ENCODE measurements at regions not wholly inside any gene's neighbourhood (a gene's known extent, or its start where the extent isn't known, plus 50 kb on each side); places are given as distances from the start of the nearest gene placed in this dataset.

- TF ChIP-seq, protein P1, sequence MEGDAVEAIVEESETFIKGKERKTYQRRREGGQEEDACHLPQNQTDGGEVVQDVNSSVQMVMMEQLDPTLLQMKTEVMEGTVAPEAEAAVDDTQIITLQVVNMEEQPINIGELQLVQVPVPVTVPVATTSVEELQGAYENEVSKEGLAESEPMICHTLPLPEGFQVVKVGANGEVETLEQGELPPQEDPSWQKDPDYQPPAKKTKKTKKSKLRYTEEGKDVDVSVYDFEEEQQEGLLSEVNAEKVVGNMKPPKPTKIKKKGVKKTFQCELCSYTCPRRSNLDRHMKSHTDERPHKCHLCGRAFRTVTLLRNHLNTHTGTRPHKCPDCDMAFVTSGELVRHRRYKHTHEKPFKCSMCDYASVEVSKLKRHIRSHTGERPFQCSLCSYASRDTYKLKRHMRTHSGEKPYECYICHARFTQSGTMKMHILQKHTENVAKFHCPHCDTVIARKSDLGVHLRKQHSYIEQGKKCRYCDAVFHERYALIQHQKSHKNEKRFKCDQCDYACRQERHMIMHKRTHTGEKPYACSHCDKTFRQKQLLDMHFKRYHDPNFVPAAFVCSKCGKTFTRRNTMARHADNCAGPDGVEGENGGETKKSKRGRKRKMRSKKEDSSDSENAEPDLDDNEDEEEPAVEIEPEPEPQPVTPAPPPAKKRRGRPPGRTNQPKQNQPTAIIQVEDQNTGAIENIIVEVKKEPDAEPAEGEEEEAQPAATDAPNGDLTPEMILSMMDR (IDR thresholded peaks at IDR 0.05; ENCODE audit: low read length, missing control alignments), result no peak
- no peak overlapping the region for H3K4me3 ChIP-seq (replicated peaks; ENCODE audit: low read depth, low read length)
- no peak for DNase-seq (ENCODE audit: low read depth)
Measured at GRCh38 chr4:123217664-123218063, 178.9 kb upstream of the SPRY1 start.

GRCh38 chr4:123218981-123219380 is 177.6 kb upstream of the SPRY1 start:
- TF ChIP-seq, protein P1 (IDR thresholded peaks at IDR 0.05; ENCODE audit: low read length, missing control alignments), result no peak
- H3K4me3 ChIP-seq (replicated peaks; ENCODE audit: low read depth, low read length), result no peak overlapping the region
- DNase-seq (ENCODE audit: low read depth), result no peak

GRCh38 chr4:123229286-123229685 is 167.3 kb upstream of the SPRY1 start:
- DNase-seq (ENCODE audit: low read depth), result no peak
- no peak overlapping the region for H3K4me3 ChIP-seq (replicated peaks; ENCODE audit: low read depth, low read length)
- TF ChIP-seq, protein P1 (IDR thresholded peaks at IDR 0.05; ENCODE audit: low read length, missing control alignments), result no peak

- DNase-seq (ENCODE audit: low read depth), result peak; percentile 62
- TF ChIP-seq, protein P1 (IDR thresholded peaks at IDR 0.05; ENCODE audit: low read length, missing control alignments), result no peak
- H3K4me3 ChIP-seq (replicated peaks; ENCODE audit: low read depth, low read length), result no peak overlapping the region
Measured at GRCh38 chr4:123230061-123230460, 166.5 kb upstream of the SPRY1 start.

DNA sequence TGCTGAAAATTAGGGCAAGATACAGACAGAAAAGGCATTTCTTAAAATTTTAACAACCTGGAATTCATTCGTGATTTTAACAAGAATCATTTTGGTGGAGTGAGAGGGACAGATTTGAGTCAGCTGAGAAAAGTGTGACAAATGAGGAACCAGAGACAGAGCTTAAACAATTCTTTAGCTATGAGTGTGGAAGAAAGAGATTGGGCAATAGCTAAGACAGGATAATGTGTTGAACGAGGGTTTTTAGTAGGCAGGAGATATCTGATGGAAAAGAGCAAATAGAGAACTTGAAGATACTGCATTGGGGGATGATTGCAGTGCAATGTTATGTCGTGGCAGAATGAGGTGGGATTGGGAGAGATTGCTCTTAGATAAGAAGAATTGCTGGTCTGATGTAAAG is 164.2 kb upstream of the SPRY1 start:
- DNase-seq (ENCODE audit: low read depth), result peak; percentile 56
- TF ChIP-seq, protein P1 (IDR thresholded peaks at IDR 0.05; ENCODE audit: low read length, missing control alignments), result no peak
- no peak overlapping the region for H3K4me3 ChIP-seq (replicated peaks; ENCODE audit: low read depth, low read length)

DNA sequence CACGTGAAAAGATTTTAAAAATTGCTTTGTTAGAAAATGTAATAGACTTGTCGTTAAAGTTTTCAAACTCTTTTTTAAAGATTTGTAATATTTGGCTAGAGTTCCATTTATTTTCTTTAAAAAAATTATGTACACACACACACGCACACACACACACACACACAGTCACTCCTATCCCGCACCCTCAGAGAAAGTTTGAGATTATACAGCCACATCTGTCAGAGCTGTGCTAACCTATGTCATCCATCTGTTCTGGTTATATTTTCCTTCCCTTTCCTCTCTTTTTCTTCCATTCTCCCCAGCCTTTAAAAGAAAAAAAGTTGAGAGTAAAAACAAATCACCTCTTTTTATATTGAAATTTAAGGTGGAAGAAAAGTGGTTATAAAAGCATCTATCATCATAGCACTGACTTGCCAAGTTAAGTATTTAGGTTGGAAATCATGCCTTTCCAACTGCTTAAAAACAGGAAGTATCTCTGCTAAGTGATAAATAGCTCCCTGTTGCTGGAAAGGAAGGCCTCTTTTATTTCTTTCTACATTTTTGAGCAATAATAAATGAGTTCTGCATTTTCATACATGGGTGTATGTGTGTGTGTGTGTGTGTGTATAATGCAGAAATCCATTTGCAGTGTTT is 163.3 kb upstream of the SPRY1 start:
- peak; percentile 34 for DNase-seq (ENCODE audit: low read depth)
- TF ChIP-seq, protein P1 (IDR thresholded peaks at IDR 0.05; ENCODE audit: low read length, missing control alignments), result no peak
- H3K4me3 ChIP-seq (replicated peaks; ENCODE audit: low read depth, low read length), result no peak overlapping the region

GRCh38 chr4:123234955-123235354 is 161.6 kb upstream of the SPRY1 start:
- TF ChIP-seq, protein P1 (IDR thresholded peaks at IDR 0.05; ENCODE audit: low read length, missing control alignments), result no peak
- DNase-seq (ENCODE audit: low read depth), result no peak
- no peak overlapping the region for H3K4me3 ChIP-seq (replicated peaks; ENCODE audit: low read depth, low read length)
